Tibial nerve (tissue), 4 donors: ENCODE measurements at regions not wholly inside any gene's neighbourhood (a gene's known extent, or its start where the extent isn't known, plus 50 kb on each side); places are given as distances from the start of the nearest gene placed in this dataset.

Experiments used
- DNase-seq, 2 donors: peaks; one replicate each; pipeline ENCODE4 v3.0.0-alpha.2; 2019; ENCODE audit warnings: low spot score in 2 of 2
- H3K27ac ChIP-seq, 4 donors: fragments of 200-600 bp; sonication (generic) in 3 of 4; one replicate each; pipeline ENCODE4 v1.5.1; 2017 to 2019; ENCODE audit warnings: mild to moderate bottlenecking in 1 of 4
- H3K27me3 ChIP-seq, 2 donors: fragments of 200-600 bp; sonication (generic) in 1 of 2; one replicate each; pipeline versions ENCODE4 v1.5.1 to v1.6.0; 2017 to 2019
- H3K36me3 ChIP-seq, 3 donors: fragments of 200-600 bp; sonication (generic); one replicate each; pipeline ENCODE4 v1.5.1; 2018 to 2019
- H3K4me1 ChIP-seq, 4 donors: fragments of 200-600 bp; sonication (generic) in 3 of 4; one replicate each; pipeline ENCODE4 v1.5.1; 2017 to 2019
- H3K4me3 ChIP-seq, 4 donors: fragments of 200-600 bp; sonication (generic) in 3 of 4; one replicate each; pipeline ENCODE4 v1.5.1; 2017 to 2019; ENCODE audit warnings: mild to moderate bottlenecking in 1 of 4, moderate library complexity in 1 of 4
- H3K9me3 ChIP-seq, 4 donors: fragments of 200-600 bp; sonication (generic) in 3 of 4; one replicate each; pipeline ENCODE4 v1.5.1; 2017 to 2019
- CTCF ChIP-seq, 5 experiments: fragments of 200-600 bp in 3 of 5; fragments of 450-650 bp in 2 of 5; sonication (generic) in 3 of 5; IDR thresholded peaks; one replicate each; pipeline ENCODE4 v1.5.1; 2016 to 2019; ENCODE audit warnings: antibody characterized with exemption in 5 of 5, mild to moderate bottlenecking in 3 of 5, moderate library complexity in 2 of 5
- EP300 ChIP-seq, 2 donors: sonication (generic); formaldehyde crosslinking; IDR thresholded peaks; one replicate each; pipeline ENCODE4 v1.6.1; 2017; ENCODE audit warnings: antibody characterized with exemption in 2 of 2, mild to moderate bottlenecking in 1 of 2
- POLR2A ChIP-seq, 2 donors: fragments of 450-650 bp; IDR thresholded peaks; one replicate each; pipeline ENCODE4 v1.6.1; 2017; ENCODE audit warnings: antibody characterized with exemption in 2 of 2, mild to moderate bottlenecking in 2 of 2, moderate library complexity in 2 of 2
- WGBS, 2 donors: methylation state at CpG; one replicate each; pipeline ENCODE4 v1.1.5; 2018; 5-methylcytosine and 5-hydroxymethylcytosine counted together

GRCh38 chr2:6362671-6363450, 502.8 kb downstream of the CMPK2 start:
- no peaks in the 10 kb centered on the region for H3K27me3 ChIP-seq
- H3K36me3 ChIP-seq = no peaks in the 10 kb centered on the region
- H3K4me1 ChIP-seq = no peaks in the 10 kb centered on the region
- H3K4me3 ChIP-seq = no peak overlapping the region
- no peak overlapping the region for H3K27ac ChIP-seq
- TF ChIP-seq CTCF (IDR thresholded peaks at IDR 0.05) (no peak), EP300 (IDR thresholded peaks at IDR 0.05) (no peak), POLR2A (IDR thresholded peaks at IDR 0.05) (no peak)
- 53 to 60% methylated on average over 11 of the region's 11 CpGs for WGBS, 2 donors
- no peaks in the 10 kb centered on the region for H3K9me3 ChIP-seq
- DNase-seq = no peak

- WGBS, 2 donors = 67 to 69% methylated on average over 2 of the region's 2 CpGs
- no peak for TF ChIP-seq CTCF (IDR thresholded peaks at IDR 0.05)
- no peak for TF ChIP-seq EP300 (IDR thresholded peaks at IDR 0.05)
- TF ChIP-seq POLR2A (IDR thresholded peaks at IDR 0.05) = no peak
- Histone ChIP-seq H3K4me1 (no peaks in the 10 kb centered on the region), H3K27ac (no peak overlapping the region), H3K9me3 (no peaks in the 10 kb centered on the region), H3K27me3 (no peaks in the 10 kb centered on the region), H3K36me3 (no peaks in the 10 kb centered on the region), H3K4me3 (no peak overlapping the region)
- DNase-seq = no peak
Observed at GRCh38 chr2:6368281-6368680, 497.4 kb downstream of the CMPK2 start.

- no peak overlapping the region for H3K27ac ChIP-seq
- H3K4me1 ChIP-seq = no peaks in the 10 kb centered on the region
- 89 to 93% methylated on average over 3 of the region's 3 CpGs for WGBS, 2 donors
- H3K36me3 ChIP-seq = no peaks in the 10 kb centered on the region
- no peaks in the 10 kb centered on the region for H3K9me3 ChIP-seq
- no peak for TF ChIP-seq CTCF (IDR thresholded peaks at IDR 0.05)
- no peak for TF ChIP-seq EP300 (IDR thresholded peaks at IDR 0.05)
- no peak for TF ChIP-seq POLR2A (IDR thresholded peaks at IDR 0.05)
- no peak overlapping the region for H3K4me3 ChIP-seq
- DNase-seq = no peak
- H3K27me3 ChIP-seq = no peaks in the 10 kb centered on the region
Observed at GRCh38 chr2:6369266-6369665, 496.4 kb downstream of the CMPK2 start.

- H3K36me3 ChIP-seq = no peaks in the 10 kb centered on the region
- no peaks in the 10 kb centered on the region for H3K4me1 ChIP-seq
- no peak overlapping the region for H3K27ac ChIP-seq
- DNase-seq = no peak
- WGBS, 2 donors = 51 to 53% methylated on average over 7 of the region's 7 CpGs
- peaks cover 0 to 8% (median 0%) of the 10 kb centered on the region in 4 donors for H3K9me3 ChIP-seq
- TF ChIP-seq CTCF (IDR thresholded peaks at IDR 0.05) (no peak), EP300 (IDR thresholded peaks at IDR 0.05) (no peak), POLR2A (IDR thresholded peaks at IDR 0.05) (no peak)
- no peak overlapping the region for H3K4me3 ChIP-seq
- no peaks in the 10 kb centered on the region for H3K27me3 ChIP-seq
Observed at GRCh38 chr2:6370753-6371551, 494.8 kb downstream of the CMPK2 start.

- H3K36me3 ChIP-seq = no peaks in the 10 kb centered on the region
- no peaks in the 10 kb centered on the region for H3K4me1 ChIP-seq
- WGBS, 2 donors = 56 to 64% methylated on average over 3 of the region's 3 CpGs
- no peaks in the 10 kb centered on the region for H3K27me3 ChIP-seq
- no peak overlapping the region for H3K4me3 ChIP-seq
- H3K9me3 ChIP-seq = peaks cover 0 to 11% (median 0%) of the 10 kb centered on the region in 4 donors
- TF ChIP-seq POLR2A (IDR thresholded peaks at IDR 0.05) (no peak), EP300 (IDR thresholded peaks at IDR 0.05) (no peak), CTCF (IDR thresholded peaks at IDR 0.05) (no peak)
- no peak overlapping the region for H3K27ac ChIP-seq
- no peak for DNase-seq
Observed at GRCh38 chr2:6372317-6372901, 493.3 kb downstream of the CMPK2 start.
